HepG2 (cell line): ENCODE measurements at regions not wholly inside any gene's neighbourhood (a gene's known extent, or its start where the extent isn't known, plus 50 kb on each side); places are given as distances from the start of the nearest gene placed in this dataset.

Experiments
- ELF3 ChIP-seq: IDR thresholded peaks from 2 replicates; pipeline ENCODE4 v1.6.1; 2016; ENCODE audit warnings: missing genetic modification reagents, missing compliant biosample characterization
- EP300 ChIP-seq, 3 experiments: sonication (generic) in 1 of 3; formaldehyde crosslinking in 1 of 3; IDR thresholded peaks; 2 replicates each; pipeline versions ENCODE4 v1.5.1 to v1.6.1; 2011 to 2020; ENCODE audit warnings: low read depth in 2 of 3, low read length in 2 of 3, borderline replicate concordance in 1 of 3, improper control_type of control experiment in 1 of 3, mild to moderate bottlenecking in 1 of 3, missing genetic modification reagents in 1 of 3, moderate library complexity in 1 of 3
- HDAC1 ChIP-seq: sonication (generic); formaldehyde crosslinking; IDR thresholded peaks from 2 replicates; pipeline ENCODE4 v1.5.1; 2020; ENCODE audit warnings: mild to moderate bottlenecking, missing genetic modification reagents
- LCORL ChIP-seq, 2 experiments: fragments of 450-650 bp in 1 of 2; sonication (generic) in 1 of 2; formaldehyde crosslinking in 1 of 2; IDR thresholded peaks; 2 replicates each; pipeline versions ENCODE4 v1.5.0 to v1.6.1; 2017 to 2020; ENCODE audit warnings: antibody characterized with exemption in 1 of 2, missing genetic modification reagents in 1 of 2
- NCOA1 ChIP-seq: sonication (generic); formaldehyde crosslinking; IDR thresholded peaks from 2 replicates; pipeline ENCODE4 v1.9.0; 2021; ENCODE audit warnings: missing genetic modification reagents
- POLR2AphosphoS2 ChIP-seq: IDR thresholded peaks from 2 replicates; pipeline ENCODE4 v1.6.1; 2011; ENCODE audit warnings: low read depth, low read length, improper control_type of control experiment
- TEAD3 ChIP-seq: optimal IDR thresholded peaks from 2 replicates; pipeline ENCODE3; 2016; ENCODE audit warnings: borderline replicate concordance
- TF ChIP-seq, protein P1 (sequence below): sonication (generic); formaldehyde crosslinking; IDR thresholded peaks from 2 replicates; pipeline ENCODE4 v1.4.0; 2020; ENCODE audit warnings: missing genetic modification reagents
- TF ChIP-seq, protein P2 (sequence below): IDR thresholded peaks from 2 replicates; pipeline ENCODE4 v1.6.1; 2018; ENCODE audit warnings: missing genetic modification reagents, mild to moderate bottlenecking, missing compliant biosample characterization
- TF ChIP-seq, protein P3 (sequence below): sonication (generic); formaldehyde crosslinking; IDR thresholded peaks from 2 replicates; pipeline ENCODE4 v1.4.0; 2020; ENCODE audit warnings: missing genetic modification reagents
- TF ChIP-seq, protein P4 (sequence below): sonication (generic); formaldehyde crosslinking; IDR thresholded peaks from 2 replicates; pipeline ENCODE4 v1.8.1; 2022; ENCODE audit warnings: low read depth, mild to moderate bottlenecking, missing genetic modification reagents
- TF ChIP-seq, protein P5 (sequence below): sonication (generic); formaldehyde crosslinking; IDR thresholded peaks from 2 replicates; pipeline ENCODE4 v1.5.1; 2020; ENCODE audit warnings: missing genetic modification reagents, mild to moderate bottlenecking, borderline replicate concordance
- TF ChIP-seq, protein P6 (sequence below): sonication (generic); formaldehyde crosslinking; IDR thresholded peaks from 2 replicates; pipeline ENCODE4 v1.8.1; 2023; ENCODE audit warnings: mild to moderate bottlenecking, missing genetic modification reagents
- TF ChIP-seq, protein P7 (sequence below): sonication (generic); IDR thresholded peaks from 2 replicates; pipeline ENCODE4 v1.6.1; 2016; ENCODE audit warnings: low read depth, borderline replicate concordance
- TF ChIP-seq, protein P8 (sequence below): IDR thresholded peaks from 2 replicates; pipeline ENCODE4 v1.6.1; 2016; ENCODE audit warnings: mild to moderate bottlenecking, missing biosample characterization, missing genetic modification reagents

DNA sequence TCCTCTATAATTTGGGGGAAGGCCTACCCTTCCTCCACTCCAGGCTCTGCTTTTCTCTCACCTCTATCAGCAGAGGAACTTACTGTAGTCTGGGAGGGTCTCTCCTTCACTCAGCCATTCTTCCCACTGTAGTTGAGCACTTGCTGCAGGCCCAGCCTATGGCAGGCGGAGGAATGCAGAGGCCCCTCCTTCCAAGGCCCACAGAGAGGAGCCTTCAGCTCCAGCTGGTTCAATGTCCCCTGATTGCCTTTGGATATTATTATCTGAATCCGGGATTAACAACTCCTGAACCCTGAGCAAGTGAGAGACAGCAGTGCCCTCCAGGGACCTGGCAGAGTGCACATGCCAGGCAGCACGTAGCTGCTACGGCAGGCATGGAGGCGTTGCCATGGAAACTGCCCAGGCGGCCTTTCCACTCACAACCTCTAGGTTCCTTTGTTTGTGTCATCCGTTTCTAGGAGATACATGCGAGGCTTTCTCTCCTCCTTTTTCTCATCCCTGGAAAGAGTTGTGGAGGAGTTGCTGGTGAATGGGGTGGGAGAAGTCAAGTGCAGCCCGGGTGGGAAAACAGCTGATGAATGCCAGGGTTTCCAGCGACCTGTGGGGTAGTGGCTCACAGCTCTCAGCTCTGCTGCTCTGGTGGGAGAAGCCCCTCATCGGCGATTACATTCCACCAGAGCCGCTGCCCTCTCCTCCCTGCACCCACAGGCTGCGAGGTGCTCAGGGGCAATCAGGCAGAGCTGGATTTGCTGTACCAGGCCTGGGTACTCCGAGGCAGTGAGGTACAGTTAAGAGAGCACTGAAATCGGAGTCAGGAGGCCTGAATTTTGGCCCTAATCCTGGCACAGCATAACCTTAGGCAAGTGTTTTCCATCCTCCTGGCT lies 55.3 kb upstream of the HK2 start (continued):
- TF ChIP-seq, protein P1, sequence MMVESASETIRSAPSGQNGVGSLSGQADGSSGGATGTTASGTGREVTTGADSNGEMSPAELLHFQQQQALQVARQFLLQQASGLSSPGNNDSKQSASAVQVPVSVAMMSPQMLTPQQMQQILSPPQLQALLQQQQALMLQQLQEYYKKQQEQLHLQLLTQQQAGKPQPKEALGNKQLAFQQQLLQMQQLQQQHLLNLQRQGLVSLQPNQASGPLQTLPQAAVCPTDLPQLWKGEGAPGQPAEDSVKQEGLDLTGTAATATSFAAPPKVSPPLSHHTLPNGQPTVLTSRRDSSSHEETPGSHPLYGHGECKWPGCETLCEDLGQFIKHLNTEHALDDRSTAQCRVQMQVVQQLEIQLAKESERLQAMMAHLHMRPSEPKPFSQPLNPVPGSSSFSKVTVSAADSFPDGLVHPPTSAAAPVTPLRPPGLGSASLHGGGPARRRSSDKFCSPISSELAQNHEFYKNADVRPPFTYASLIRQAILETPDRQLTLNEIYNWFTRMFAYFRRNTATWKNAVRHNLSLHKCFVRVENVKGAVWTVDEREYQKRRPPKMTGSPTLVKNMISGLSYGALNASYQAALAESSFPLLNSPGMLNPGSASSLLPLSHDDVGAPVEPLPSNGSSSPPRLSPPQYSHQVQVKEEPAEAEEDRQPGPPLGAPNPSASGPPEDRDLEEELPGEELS (CRISPR knock-in tag) = peak; percentile 25; the same call in 1 of the 2 replicates
- TF ChIP-seq, protein P2, sequence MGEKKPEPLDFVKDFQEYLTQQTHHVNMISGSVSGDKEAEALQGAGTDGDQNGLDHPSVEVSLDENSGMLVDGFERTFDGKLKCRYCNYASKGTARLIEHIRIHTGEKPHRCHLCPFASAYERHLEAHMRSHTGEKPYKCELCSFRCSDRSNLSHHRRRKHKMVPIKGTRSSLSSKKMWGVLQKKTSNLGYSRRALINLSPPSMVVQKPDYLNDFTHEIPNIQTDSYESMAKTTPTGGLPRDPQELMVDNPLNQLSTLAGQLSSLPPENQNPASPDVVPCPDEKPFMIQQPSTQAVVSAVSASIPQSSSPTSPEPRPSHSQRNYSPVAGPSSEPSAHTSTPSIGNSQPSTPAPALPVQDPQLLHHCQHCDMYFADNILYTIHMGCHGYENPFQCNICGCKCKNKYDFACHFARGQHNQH = 0 out of 2 replicates have a peak, but pooled peaks have one; percentile 34
- TF ChIP-seq, protein P3, sequence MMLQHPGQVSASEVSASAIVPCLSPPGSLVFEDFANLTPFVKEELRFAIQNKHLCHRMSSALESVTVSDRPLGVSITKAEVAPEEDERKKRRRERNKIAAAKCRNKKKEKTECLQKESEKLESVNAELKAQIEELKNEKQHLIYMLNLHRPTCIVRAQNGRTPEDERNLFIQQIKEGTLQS (CRISPR knock-in tag) = no peak
- peak; percentile 40; the same call in 1 of the 2 replicates for TF ChIP-seq HDAC1 (CRISPR knock-in tag)
- TF ChIP-seq NCOA1 (CRISPR knock-in tag) = peak; percentile 72; the same call in 1 of the 2 replicates
- no peak for TF ChIP-seq POLR2AphosphoS2
- TF ChIP-seq, protein P4, sequence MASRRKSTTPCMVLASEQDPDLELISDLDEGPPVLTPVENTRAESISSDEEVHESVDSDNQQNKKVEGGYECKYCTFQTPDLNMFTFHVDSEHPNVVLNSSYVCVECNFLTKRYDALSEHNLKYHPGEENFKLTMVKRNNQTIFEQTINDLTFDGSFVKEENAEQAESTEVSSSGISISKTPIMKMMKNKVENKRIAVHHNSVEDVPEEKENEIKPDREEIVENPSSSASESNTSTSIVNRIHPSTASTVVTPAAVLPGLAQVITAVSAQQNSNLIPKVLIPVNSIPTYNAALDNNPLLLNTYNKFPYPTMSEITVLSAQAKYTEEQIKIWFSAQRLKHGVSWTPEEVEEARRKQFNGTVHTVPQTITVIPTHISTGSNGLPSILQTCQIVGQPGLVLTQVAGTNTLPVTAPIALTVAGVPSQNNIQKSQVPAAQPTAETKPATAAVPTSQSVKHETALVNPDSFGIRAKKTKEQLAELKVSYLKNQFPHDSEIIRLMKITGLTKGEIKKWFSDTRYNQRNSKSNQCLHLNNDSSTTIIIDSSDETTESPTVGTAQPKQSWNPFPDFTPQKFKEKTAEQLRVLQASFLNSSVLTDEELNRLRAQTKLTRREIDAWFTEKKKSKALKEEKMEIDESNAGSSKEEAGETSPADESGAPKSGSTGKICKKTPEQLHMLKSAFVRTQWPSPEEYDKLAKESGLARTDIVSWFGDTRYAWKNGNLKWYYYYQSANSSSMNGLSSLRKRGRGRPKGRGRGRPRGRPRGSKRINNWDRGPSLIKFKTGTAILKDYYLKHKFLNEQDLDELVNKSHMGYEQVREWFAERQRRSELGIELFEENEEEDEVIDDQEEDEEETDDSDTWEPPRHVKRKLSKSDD (CRISPR knock-in tag) = peak; percentile 95
- peak; percentile 20 for TF ChIP-seq ELF3 (CRISPR knock-in tag)
- peak; percentile 13 to 53; a peak in 2 of 4 replicates for TF ChIP-seq EP300 (IDR thresholded peaks at IDR 0.05; ENCODE audit: low read depth in 2 of 2, low read length in 2 of 2)
- TF ChIP-seq EP300 (CRISPR knock-in tag; IDR thresholded peaks at IDR 0.05; ENCODE audit: borderline replicate concordance) = no peak
- TF ChIP-seq, protein P5, sequence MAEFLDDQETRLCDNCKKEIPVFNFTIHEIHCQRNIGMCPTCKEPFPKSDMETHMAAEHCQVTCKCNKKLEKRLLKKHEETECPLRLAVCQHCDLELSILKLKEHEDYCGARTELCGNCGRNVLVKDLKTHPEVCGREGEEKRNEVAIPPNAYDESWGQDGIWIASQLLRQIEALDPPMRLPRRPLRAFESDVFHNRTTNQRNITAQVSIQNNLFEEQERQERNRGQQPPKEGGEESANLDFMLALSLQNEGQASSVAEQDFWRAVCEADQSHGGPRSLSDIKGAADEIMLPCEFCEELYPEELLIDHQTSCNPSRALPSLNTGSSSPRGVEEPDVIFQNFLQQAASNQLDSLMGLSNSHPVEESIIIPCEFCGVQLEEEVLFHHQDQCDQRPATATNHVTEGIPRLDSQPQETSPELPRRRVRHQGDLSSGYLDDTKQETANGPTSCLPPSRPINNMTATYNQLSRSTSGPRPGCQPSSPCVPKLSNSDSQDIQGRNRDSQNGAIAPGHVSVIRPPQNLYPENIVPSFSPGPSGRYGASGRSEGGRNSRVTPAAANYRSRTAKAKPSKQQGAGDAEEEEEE (CRISPR knock-in tag) = 0 out of 2 replicates have a peak, but pooled peaks have one; percentile 26
- TF ChIP-seq LCORL (IDR thresholded peaks at IDR 0.05) = no peak
- TF ChIP-seq LCORL (CRISPR knock-in tag; IDR thresholded peaks at IDR 0.05) = 0 out of 2 replicates have a peak, but pooled peaks have one; percentile 62
- TF ChIP-seq, protein P6, sequence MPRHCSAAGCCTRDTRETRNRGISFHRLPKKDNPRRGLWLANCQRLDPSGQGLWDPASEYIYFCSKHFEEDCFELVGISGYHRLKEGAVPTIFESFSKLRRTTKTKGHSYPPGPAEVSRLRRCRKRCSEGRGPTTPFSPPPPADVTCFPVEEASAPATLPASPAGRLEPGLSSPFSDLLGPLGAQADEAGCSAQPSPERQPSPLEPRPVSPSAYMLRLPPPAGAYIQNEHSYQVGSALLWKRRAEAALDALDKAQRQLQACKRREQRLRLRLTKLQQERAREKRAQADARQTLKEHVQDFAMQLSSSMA (CRISPR knock-in tag) = 0 out of 2 replicates have a peak, but pooled peaks have one; percentile 41
- TF ChIP-seq, protein P7, sequence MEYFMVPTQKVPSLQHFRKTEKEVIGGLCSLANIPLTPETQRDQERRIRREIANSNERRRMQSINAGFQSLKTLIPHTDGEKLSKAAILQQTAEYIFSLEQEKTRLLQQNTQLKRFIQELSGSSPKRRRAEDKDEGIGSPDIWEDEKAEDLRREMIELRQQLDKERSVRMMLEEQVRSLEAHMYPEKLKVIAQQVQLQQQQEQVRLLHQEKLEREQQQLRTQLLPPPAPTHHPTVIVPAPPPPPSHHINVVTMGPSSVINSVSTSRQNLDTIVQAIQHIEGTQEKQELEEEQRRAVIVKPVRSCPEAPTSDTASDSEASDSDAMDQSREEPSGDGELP = peak; percentile 78
- TF ChIP-seq TEAD3 = peak; percentile 83
- TF ChIP-seq, protein P8, sequence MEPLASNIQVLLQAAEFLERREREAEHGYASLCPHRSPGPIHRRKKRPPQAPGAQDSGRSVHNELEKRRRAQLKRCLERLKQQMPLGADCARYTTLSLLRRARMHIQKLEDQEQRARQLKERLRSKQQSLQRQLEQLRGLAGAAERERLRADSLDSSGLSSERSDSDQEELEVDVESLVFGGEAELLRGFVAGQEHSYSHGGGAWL (CRISPR knock-in tag) = peak; percentile 69; the same call in 1 of the 2 replicates
